ENCODE measurements at regions not wholly inside any gene's neighbourhood (a gene's known extent, or its start where the extent isn't known, plus 50 kb on each side); places are given as distances from the start of the nearest gene placed in this dataset.

DNA sequence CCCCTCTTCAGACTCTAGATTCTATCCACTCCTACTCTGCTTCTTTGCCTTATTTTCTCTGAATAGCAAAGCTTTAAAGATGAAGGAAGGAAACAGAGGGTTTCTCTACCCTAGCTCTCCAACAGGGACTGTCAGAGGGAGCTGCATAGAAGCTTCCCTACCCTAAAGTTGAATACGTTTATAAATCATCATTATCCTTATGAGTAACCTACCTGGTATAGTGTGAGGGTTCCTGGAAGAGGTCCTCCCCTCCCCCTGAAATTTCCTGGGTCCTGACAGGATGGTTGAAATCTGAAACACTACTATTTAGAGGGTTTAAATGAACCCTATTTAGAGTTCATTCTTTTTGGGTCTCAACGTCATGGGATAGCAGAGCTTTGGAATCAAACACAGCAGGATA is 187.0 kb upstream of the RBPJ start:
- Mint-ChIP-seq H3K27me3 (ENCODE audit: insufficient read depth, unreplicated experiment) (no peaks in the 10 kb centered on the region), H3K27ac (ENCODE audit: unreplicated experiment) (no peak overlapping the region), H3K4me3 (ENCODE audit: unreplicated experiment) (no peak overlapping the region), H3K36me3 (ENCODE audit: insufficient read depth, unreplicated experiment) (no peaks in the 10 kb centered on the region), H3K9me3 (ENCODE audit: unreplicated experiment) (no peaks in the 10 kb centered on the region), H3K4me1 (ENCODE audit: low read depth, unreplicated experiment) (no peaks in the 10 kb centered on the region)
- Histone ChIP-seq H3K4me3 (ENCODE audit: low read depth, low read length) (no peak overlapping the region), H3K4me1 (no peaks in the 10 kb centered on the region), H3K27me3 (replicated peaks; ENCODE audit: control insufficient read depth, insufficient read depth, low read length) (no peaks in the 10 kb centered on the region), H3K9me3 (0 out of 2 replicates have a peak, but pooled peaks cover 2% of the 10 kb centered on the region), H3K36me3 (ENCODE audit: control insufficient read depth, insufficient read depth, low read length) (no peaks in the 10 kb centered on the region)
- ChIA-PET POLR2A (no interaction called here), CTCF (interaction anchor here (0.6 kb wide), 1 partner anchor 192 kb away, joined by 4 read pairs; no protein-coding TSS in a partner anchor)
- TF ChIP-seq, protein P1, sequence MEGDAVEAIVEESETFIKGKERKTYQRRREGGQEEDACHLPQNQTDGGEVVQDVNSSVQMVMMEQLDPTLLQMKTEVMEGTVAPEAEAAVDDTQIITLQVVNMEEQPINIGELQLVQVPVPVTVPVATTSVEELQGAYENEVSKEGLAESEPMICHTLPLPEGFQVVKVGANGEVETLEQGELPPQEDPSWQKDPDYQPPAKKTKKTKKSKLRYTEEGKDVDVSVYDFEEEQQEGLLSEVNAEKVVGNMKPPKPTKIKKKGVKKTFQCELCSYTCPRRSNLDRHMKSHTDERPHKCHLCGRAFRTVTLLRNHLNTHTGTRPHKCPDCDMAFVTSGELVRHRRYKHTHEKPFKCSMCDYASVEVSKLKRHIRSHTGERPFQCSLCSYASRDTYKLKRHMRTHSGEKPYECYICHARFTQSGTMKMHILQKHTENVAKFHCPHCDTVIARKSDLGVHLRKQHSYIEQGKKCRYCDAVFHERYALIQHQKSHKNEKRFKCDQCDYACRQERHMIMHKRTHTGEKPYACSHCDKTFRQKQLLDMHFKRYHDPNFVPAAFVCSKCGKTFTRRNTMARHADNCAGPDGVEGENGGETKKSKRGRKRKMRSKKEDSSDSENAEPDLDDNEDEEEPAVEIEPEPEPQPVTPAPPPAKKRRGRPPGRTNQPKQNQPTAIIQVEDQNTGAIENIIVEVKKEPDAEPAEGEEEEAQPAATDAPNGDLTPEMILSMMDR (IDR thresholded peaks at IDR 0.05; ENCODE audit: insufficient read depth in 1 of 2, low read depth in 1 of 2, low read length in 1 of 2, severe bottlenecking in 1 of 2, unreplicated experiment in 1 of 2), result no peak
- no TSS peak for BruUV-seq (replicated peaks)
- no peak for DNase-seq
- intact Hi-C loops (cut with micrococcal nuclease; ENCODE audit: unreplicated experiment), result no loop called here

DNA sequence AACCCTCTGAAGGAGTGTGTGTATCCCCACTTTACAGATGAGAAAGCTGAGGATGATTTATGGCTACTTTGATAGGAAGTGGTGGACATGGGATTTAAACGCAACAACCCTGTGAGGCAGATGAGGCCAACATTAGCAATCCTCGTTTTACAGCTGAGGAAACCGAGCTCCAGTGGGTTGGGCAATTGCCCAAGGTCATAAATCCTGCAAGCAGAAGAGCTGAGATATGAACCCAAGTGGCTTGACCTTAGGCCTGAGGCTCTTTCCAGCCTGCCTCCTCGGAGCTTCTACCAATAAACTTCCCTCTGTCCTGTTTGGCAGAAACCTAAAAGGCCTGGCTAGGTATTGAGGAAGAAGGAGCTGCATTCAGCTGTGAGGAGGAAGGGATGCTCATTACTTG is 185.5 kb upstream of the RBPJ start:
- no peaks in the 10 kb centered on the region for H3K27me3 Mint-ChIP-seq (ENCODE audit: insufficient read depth, unreplicated experiment)
- CTCF ChIA-PET, result interaction anchor here (1.2 to 1.4 kb wide), 2 partner anchors 26 to 147 kb away, joined by 3 to 4 read pairs; no protein-coding TSS in a partner anchor
- H3K4me1 ChIP-seq, result no peaks in the 10 kb centered on the region

DNA sequence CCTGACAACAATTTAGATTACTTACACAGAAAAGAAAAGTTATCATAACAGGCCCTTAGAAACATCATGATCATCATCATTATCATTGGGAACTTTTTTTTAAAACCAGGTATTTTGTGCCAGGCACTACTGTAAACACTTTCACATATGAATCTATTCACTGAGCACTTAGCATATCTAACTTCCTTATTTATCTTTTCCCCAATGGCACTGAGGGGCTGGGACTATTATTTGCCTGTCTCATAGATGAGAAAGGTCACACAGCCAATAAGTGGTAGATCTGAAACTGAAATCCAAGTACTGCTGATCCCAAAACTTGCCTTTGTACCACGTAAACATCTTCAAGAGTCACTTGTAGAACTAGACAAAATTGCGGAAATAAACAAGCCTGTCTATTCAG is 184.2 kb upstream of the RBPJ start:
- no peaks in the 10 kb centered on the region for H3K27me3 Mint-ChIP-seq (ENCODE audit: insufficient read depth, unreplicated experiment)
- ChIA-PET POLR2A (no interaction called here), CTCF (no interaction called here)
- H3K36me3 Mint-ChIP-seq (ENCODE audit: insufficient read depth, unreplicated experiment), result no peaks in the 10 kb centered on the region
- intact Hi-C loops (cut with micrococcal nuclease; ENCODE audit: unreplicated experiment), result no loop called here
- Histone ChIP-seq H3K4me1 (no peaks in the 10 kb centered on the region), H3K9me3 (0 out of 2 replicates have a peak, but pooled peaks cover 2% of the 10 kb centered on the region), H3K4me3 (ENCODE audit: low read depth, low read length) (no peak overlapping the region), H3K27me3 (replicated peaks; ENCODE audit: control insufficient read depth, insufficient read depth, low read length) (no peaks in the 10 kb centered on the region), H3K36me3 (ENCODE audit: control insufficient read depth, insufficient read depth, low read length) (no peaks in the 10 kb centered on the region)
- TF ChIP-seq, protein P1 (IDR thresholded peaks at IDR 0.05; ENCODE audit: insufficient read depth in 1 of 2, low read depth in 1 of 2, low read length in 1 of 2, severe bottlenecking in 1 of 2, unreplicated experiment in 1 of 2), result no peak
- H3K27ac Mint-ChIP-seq (ENCODE audit: unreplicated experiment), result no peak overlapping the region
- no TSS peak for BruUV-seq (replicated peaks)
- H3K9me3 Mint-ChIP-seq (ENCODE audit: unreplicated experiment), result no peaks in the 10 kb centered on the region
- no peak overlapping the region for H3K4me3 Mint-ChIP-seq (ENCODE audit: unreplicated experiment)
- no peaks in the 10 kb centered on the region for H3K4me1 Mint-ChIP-seq (ENCODE audit: low read depth, unreplicated experiment)
- no peak for DNase-seq

More for the DNA sequence above, 185.5 kb upstream of the RBPJ start:
- intact Hi-C loops (cut with micrococcal nuclease; ENCODE audit: unreplicated experiment), result no loop called here
- Mint-ChIP-seq H3K4me3 (ENCODE audit: unreplicated experiment) (no peak overlapping the region), H3K36me3 (ENCODE audit: insufficient read depth, unreplicated experiment) (no peaks in the 10 kb centered on the region), H3K4me1 (ENCODE audit: low read depth, unreplicated experiment) (no peaks in the 10 kb centered on the region), H3K27ac (ENCODE audit: unreplicated experiment) (no peak overlapping the region), H3K9me3 (ENCODE audit: unreplicated experiment) (no peaks in the 10 kb centered on the region)
- no peak for DNase-seq
- Histone ChIP-seq H3K4me3 (ENCODE audit: low read depth, low read length) (no peak overlapping the region), H3K9me3 (0 out of 2 replicates have a peak, but pooled peaks cover 2% of the 10 kb centered on the region), H3K36me3 (ENCODE audit: control insufficient read depth, insufficient read depth, low read length) (no peaks in the 10 kb centered on the region), H3K27me3 (replicated peaks; ENCODE audit: control insufficient read depth, insufficient read depth, low read length) (no peaks in the 10 kb centered on the region)
- POLR2A ChIA-PET, result no interaction called here
- no TSS peak for BruUV-seq (replicated peaks)
- TF ChIP-seq, protein P1 (IDR thresholded peaks at IDR 0.05; ENCODE audit: insufficient read depth in 1 of 2, low read depth in 1 of 2, low read length in 1 of 2, severe bottlenecking in 1 of 2, unreplicated experiment in 1 of 2), result no peak
